Erythroblast (primary cell): ENCODE measurements at regions not wholly inside any gene's neighbourhood (a gene's known extent, or its start where the extent isn't known, plus 50 kb on each side); places are given as distances from the start of the nearest gene placed in this dataset.

Source experiments
- DNase-seq, 2 experiments: peaks; one replicate each; lab custom pipeline; 2025; lab: John Stamatoyannopoulos, UW
- GATA1 ChIP-seq: IDR thresholded peaks from 2 replicates; pipeline ENCODE4 v1.6.1; 2011; ENCODE audit warnings: low read depth, mild to moderate bottlenecking, control low read depth, low read length, moderate library complexity
- POLR2A ChIP-seq: IDR thresholded peaks from 2 replicates; pipeline ENCODE4 v1.6.1; 2011; ENCODE audit warnings: mild to moderate bottlenecking, low read length

- no peak for DNase-seq
- TF ChIP-seq POLR2A: no peak
- TF ChIP-seq GATA1: no peak
Measured at GRCh38 chr12:91918431-91918830, 227.2 kb downstream of the BTG1 start.

- no peak for DNase-seq
- TF ChIP-seq GATA1: no peak
- TF ChIP-seq POLR2A: no peak
Measured at GRCh38 chr12:91914701-91915100, 230.9 kb downstream of the BTG1 start.

GRCh38 chr12:91913651-91914050 lies 232.0 kb downstream of the BTG1 start:
- TF ChIP-seq POLR2A (no peak), GATA1 (no peak)
- no peak for DNase-seq

- no peak for TF ChIP-seq GATA1
- no peak for TF ChIP-seq POLR2A
- no peak for DNase-seq
Measured at GRCh38 chr12:91913124-91913523, 232.5 kb downstream of the BTG1 start.

- DNase-seq: no peak
- TF ChIP-seq GATA1: no peak
- TF ChIP-seq POLR2A: no peak
Measured at GRCh38 chr12:91912178-91912577, 233.5 kb downstream of the BTG1 start.

- no peak for DNase-seq
Measured at GRCh38 chr12:91910871-91911388, 234.7 kb downstream of the BTG1 start.

GRCh38 chr12:91902860-91903683 lies 242.6 kb downstream of the BTG1 start:
- no peak for DNase-seq
- TF ChIP-seq POLR2A (no peak), GATA1 (no peak)

More at GRCh38 chr12:91910871-91911388, 234.7 kb downstream of the BTG1 start:
- TF ChIP-seq POLR2A (no peak), GATA1 (no peak)

GRCh38 chr12:91901381-91902074 lies 244.1 kb downstream of the BTG1 start:
- DNase-seq: no peak
- TF ChIP-seq POLR2A (no peak), GATA1 (no peak)

GRCh38 chr12:91900971-91901370 lies 244.7 kb downstream of the BTG1 start:
- TF ChIP-seq POLR2A (no peak), GATA1 (no peak)
- DNase-seq: no peak

GRCh38 chr12:91899056-91899455 lies 246.6 kb downstream of the BTG1 start:
- no peak for DNase-seq
- no peak for TF ChIP-seq POLR2A

GRCh38 chr12:91897025-91897515 lies 248.6 kb downstream of the BTG1 start:
- DNase-seq: no peak

GRCh38 chr12:91896286-91897024 lies 249.2 kb downstream of the BTG1 start:
- TF ChIP-seq GATA1 (no peak), POLR2A (no peak)
- no peak for DNase-seq

More at GRCh38 chr12:91897025-91897515, 248.6 kb downstream of the BTG1 start:
- TF ChIP-seq GATA1 (no peak), POLR2A (no peak)

GRCh38 chr12:91894911-91895310 lies 250.7 kb downstream of the BTG1 start:
- no peak for TF ChIP-seq POLR2A
- DNase-seq: no peak
